ENCODE measurements at regions not wholly inside any gene's neighbourhood (a gene's known extent, or its start where the extent isn't known, plus 50 kb on each side); places are given as distances from the start of the nearest gene placed in this dataset.

- peak; percentile 52 for DNase-seq (ENCODE audit: low spot score)
Measured at GRCh38 chr3:190252080-190252479, 70.2 kb downstream of the CLDN1 start.

- no peak for DNase-seq (ENCODE audit: low spot score)
Measured at GRCh38 chr3:190249414-190249813, 72.8 kb downstream of the CLDN1 start.

DNA sequence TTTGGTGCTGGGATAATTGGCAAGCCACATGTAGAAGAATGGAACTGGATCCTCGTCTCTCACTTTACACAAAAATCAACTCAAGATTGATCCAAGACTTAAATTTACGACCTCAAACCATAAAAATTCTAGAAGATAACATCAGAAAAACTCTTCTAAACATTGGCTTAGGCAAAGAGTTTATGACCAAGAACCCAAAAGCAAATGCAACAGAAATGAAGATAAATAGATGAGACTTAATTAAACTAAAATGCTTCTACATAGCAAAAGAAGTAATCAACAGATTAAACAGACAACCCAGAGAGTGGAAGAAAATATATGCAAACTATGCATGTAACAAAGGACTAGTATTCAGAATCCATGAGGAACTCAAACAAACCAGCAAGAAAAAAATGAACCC is 80.1 kb downstream of the CLDN1 start:
- no peak for DNase-seq (ENCODE audit: low spot score)

DNA sequence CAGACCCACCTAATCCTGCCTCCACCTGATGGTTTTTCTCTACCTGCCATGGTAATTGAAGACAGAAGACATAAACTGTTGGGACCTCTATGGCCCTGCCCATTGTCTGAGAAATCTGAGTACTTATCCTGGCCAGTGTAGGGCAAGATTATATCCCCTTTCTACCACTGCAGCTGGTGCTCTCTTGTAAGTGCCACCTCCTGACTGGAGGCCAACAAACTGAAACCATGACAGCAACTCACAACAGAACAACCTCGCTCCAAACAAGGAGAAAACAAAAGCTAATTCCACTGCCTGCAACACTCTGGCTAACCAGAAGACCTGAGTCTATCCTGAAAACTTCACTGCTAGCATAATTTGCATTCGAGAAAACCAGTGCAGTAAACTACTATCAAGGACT is 82.9 kb downstream of the CLDN1 start:
- no peak for DNase-seq (ENCODE audit: low spot score)

DNA sequence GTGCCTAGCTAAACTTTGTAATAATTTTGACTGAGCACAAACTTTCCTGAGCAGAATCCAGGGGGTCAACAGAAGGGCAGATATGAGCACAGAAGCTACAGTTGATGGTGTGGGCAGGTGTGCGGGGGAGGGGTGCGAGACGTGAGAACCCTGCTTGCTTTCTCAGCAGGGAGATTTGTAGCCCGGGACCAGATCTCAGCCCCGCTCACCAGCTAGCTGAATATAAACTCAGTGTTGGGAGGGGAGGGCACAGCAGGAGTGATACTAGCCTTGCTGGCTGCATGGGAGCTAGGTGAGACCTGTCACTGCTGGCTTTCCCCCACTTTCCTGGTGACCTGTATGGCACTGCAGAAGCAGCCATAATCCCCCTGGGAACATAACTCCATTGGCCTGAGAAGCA is 83.4 kb downstream of the CLDN1 start:
- no peak for DNase-seq (ENCODE audit: low spot score)

DNA sequence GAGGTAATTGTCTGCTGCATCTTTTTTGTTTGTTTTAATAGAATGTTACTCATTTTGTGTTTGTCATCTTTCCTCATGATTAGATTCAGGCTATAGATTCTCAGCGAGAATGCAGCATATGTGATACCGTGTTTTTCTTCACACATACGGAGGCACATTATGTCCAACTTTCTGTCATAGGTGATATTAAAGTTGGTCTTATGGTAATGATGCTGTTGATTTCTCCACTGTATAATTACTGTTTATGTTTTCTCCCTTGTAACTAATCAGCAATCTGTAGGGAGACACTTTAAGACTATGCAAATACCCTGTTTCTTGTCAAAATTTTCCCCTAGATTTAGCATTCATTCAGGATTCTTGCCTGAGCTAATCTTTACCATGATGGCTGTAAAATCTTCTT is 87.6 kb downstream of the CLDN1 start:
- DNase-seq (ENCODE audit: low spot score) = no peak

DNA sequence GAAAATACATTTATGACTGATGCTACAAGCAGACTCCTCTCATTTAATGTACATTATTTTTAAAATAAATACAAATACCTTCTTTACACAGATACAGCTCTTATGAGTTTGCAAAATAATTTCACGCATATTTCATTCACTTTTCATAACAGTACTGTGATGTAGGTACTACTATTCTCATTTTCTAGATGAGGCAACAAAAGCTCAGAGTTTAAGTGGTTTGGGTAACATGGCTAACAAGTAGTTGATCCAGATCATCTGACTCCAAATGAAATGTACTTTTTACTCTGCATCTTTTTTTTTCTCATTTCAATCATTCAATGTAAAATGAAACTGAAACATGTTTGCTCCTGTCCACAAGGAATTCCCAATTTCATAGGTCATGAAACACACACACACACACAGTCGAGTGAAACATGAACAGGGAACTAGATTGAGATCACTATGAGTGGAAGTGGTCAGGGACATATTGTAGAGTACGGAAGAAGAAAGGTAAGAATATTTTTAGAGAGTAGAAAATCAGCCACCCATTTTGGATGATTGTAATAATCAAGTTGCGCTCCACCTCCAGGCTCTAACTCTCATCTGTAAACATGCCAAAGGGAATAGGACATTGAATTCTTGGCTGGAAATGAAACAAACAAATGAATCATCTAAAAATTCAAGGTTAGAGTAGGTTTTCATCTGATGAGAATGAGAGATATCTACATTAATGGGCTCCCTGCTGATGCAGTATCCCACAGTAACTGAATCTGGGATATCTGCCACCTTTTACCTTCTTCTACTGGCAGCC is 92.4 kb downstream of the CLDN1 start:
- DNase-seq (ENCODE audit: low spot score) = no peak

DNA sequence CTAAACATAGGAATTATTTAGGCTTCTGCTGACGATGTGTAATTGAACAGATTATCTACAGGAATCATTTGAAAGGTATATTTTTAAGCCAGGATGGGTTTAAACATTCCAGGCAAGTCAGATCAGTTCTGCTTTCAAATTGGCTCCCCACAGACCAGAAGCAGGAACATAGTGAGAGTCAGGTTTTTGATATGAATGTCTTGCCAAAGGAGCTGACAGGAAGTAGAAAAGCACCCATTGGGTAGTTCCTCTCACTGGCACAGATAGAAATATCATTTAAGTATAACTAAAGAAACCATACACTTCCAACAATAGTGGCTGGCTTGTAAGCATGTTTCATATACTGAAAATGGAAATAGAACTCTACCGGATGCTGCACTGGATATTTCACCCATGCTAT is 95.2 kb downstream of the CLDN1 start:
- DNase-seq (ENCODE audit: low spot score) = no peak

GRCh38 chr3:190224863-190225692 is 97.2 kb downstream of the CLDN1 start:
- DNase-seq (ENCODE audit: low spot score) = peak; percentile 47

- DNase-seq (ENCODE audit: low spot score) = no peak
Measured at GRCh38 chr3:190224456-190224855, 97.8 kb downstream of the CLDN1 start.

DNA sequence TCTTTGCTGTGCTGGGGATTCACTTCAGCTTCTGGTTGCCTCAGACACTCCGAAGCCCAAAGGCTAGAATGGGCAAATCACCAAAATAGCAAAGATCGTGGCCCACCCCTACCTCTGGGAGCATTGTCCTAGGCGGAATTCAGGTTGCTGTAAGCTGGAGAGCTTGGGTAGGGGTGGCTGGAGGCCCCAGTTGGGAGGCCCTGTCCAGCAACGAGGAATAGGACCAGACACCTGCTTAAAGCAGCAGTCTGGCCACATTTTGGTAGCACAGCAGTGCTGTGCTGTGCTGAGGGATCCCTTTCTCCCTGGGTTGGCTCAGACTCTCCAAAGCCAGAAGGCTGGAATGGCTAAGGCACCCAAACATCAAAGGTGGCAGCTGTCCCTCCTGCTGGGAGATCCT is 99.3 kb downstream of the CLDN1 start:
- DNase-seq (ENCODE audit: low spot score) = no peak

- DNase-seq (ENCODE audit: low spot score) = no peak
Measured at GRCh38 chr3:190222360-190222759, 99.9 kb downstream of the CLDN1 start.

- no peak for DNase-seq (ENCODE audit: low spot score)
Measured at GRCh38 chr3:190220362-190220761, 99.7 kb upstream of the P3H2 start.

- no peak for DNase-seq (ENCODE audit: low spot score)
Measured at GRCh38 chr3:190217081-190217480, 96.4 kb upstream of the P3H2 start.

DNA sequence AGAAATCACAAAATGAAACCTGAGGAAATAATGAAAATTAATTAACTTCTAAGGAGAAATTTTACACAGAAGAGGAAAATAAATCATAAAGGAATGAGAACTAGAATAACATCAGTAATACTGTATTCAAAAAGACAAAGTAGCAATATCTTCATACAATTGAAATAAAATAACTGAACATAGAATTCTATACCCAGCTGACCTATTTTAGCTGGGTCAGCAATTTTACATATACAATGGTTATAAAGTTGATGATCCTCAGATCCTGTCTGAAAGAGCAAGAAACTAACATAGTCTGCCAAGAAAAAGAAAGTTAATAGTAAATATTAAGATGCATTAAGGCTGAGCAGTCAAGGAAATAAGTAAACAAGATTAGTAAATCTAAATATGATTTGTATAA is 93.0 kb upstream of the P3H2 start:
- DNase-seq (ENCODE audit: low spot score) = no peak

GRCh38 chr3:190210608-190211007 is 89.9 kb upstream of the P3H2 start:
- no peak for DNase-seq (ENCODE audit: low spot score)

DNA sequence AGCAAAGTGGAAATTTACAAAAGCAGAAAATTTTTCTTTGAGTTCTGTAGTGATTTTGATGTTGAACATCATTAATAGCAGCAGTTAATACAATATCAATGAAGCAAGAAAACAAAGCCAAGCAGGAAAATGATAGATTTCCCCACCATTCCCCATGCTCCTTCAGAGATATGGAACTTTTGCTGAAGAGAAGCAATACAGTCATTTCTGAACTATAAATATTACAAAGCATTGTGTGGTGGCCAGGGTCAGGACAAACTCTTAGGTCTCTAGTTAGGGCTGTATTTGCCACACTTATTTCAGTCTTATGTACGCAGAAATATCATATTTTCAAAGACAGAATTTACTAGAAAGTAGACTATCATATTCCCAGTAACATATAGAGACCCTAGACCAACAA is 88.8 kb upstream of the P3H2 start:
- DNase-seq (ENCODE audit: low spot score) = no peak

GRCh38 chr3:190208196-190208595 is 87.5 kb upstream of the P3H2 start:
- no peak for DNase-seq (ENCODE audit: low spot score)

DNA sequence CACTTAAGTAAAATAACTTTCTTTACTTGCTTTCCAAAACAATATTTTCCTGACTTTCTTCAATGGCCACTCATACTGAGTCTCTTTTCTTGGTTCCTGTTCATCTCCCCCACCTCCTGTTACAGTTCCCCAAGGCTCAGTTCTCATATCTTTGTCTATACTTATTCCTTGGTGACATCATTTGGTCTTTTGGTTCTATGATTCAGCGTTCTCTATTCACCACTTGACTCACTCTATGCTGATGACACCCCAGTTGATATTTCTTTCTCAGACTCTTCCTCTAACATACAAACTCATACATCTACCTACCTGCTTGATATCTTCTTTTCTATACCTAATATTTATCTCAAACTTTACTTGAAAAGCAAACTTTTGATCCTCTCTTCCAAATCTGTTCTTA is 85.0 kb upstream of the P3H2 start:
- peak; percentile 41 for DNase-seq (ENCODE audit: low spot score)

DNA sequence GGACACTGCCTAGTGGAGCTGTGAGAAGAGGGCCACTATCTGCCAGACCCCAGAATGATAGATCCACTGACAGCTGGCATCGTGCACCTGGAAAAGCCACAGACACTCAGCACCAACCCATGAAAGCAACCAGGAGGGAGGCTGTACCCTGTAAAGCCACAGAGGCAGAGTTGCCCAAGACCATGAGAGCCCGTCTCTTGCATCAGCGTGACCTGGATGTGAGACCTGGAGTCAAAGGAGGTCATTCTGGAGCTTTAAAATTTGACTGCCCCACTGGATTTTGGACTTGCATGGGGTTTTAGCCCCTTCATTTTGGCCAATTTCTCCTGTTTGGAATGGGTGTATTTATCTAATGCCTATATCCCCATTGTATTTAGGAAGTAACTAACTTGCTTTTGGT is 83.5 kb upstream of the P3H2 start:
- no peak for DNase-seq (ENCODE audit: low spot score)

DNA sequence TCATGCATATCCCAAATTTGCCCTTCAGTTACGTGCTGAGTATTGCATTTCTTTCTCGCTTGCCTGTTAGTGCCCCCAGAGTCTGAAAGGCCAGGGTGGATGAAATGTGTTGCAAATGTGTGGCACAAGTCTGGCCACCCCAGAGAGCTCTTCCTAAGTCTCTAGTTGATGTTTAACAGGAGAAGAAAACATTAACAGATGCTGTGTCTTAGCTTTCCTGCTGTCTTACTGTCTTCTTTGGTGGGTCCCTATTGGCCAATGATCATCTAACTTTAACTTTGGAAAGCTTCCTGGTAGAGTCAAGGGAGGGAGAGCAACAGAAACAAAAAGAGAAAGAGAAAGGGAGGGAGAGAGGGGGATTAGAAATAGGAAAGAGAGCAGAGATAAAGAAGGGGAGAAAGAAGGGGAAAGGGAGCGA is 76.7 kb upstream of the P3H2 start:
- DNase-seq (ENCODE audit: low spot score) = no peak

GRCh38 chr3:190194506-190194905 is 73.8 kb upstream of the P3H2 start:
- DNase-seq (ENCODE audit: low spot score) = no peak

GRCh38 chr3:190193210-190193609 is 72.5 kb upstream of the P3H2 start:
- no peak for DNase-seq (ENCODE audit: low spot score)

DNA sequence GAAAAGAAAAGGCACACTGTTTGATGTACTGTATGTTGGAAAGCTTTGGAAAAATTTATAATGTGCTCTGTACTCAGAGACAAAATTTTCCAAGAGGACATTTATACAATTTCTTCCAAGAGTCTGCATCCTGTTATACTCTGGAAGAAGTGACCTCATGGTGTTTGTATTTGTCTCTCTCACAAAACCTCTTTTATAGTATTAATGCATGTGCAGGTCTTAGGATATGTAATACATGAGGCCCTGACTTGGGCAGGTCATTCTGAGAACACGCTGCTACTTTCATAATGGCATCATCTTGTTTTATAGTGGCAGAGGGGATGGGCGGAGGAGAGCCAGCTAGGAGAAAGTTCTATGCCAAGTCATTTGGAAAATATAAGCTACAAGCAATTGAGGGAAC is 72.0 kb upstream of the P3H2 start:
- DNase-seq (ENCODE audit: low spot score) = no peak
